Astrocyte (in vitro differentiated cells and primary cell): ENCODE measurements at regions not wholly inside any gene's neighbourhood (a gene's known extent, or its start where the extent isn't known, plus 50 kb on each side); places are given as distances from the start of the nearest gene placed in this dataset.

ENCODE experiments used
- DNase-seq: peaks from one replicate; pipeline ENCODE4 v3.0.0-alpha.2; 2010; ENCODE audit warnings: low read depth
- FAIRE-seq: peaks from 2 replicates; lab custom pipeline; 2011; peaks lifted over from hg19 to GRCh38; lab: Jason Lieb, UNC
- H2AFZ ChIP-seq: 2 replicates; pipeline ENCODE4 v1.6.0; 2012; ENCODE audit warnings: low read depth, low read length, inconsistent platforms
- H3K27ac ChIP-seq: 2 replicates; pipeline ENCODE4 v1.5.1; 2011; ENCODE audit warnings: low read depth, low read length, inconsistent platforms
- H3K27me3 ChIP-seq: 2 replicates; pipeline ENCODE4 v1.6.0; 2011; ENCODE audit warnings: low read length, inconsistent platforms; ENCODE audit not compliant: insufficient read depth
- H3K36me3 ChIP-seq: 2 replicates; pipeline ENCODE4 v1.5.1; 2011; ENCODE audit warnings: low read length, inconsistent platforms; ENCODE audit not compliant: insufficient read depth
- H3K4me1 ChIP-seq: 2 replicates; pipeline ENCODE4 v1.5.1; 2011; ENCODE audit warnings: low read length, inconsistent platforms; ENCODE audit not compliant: insufficient read depth
- H3K4me2 ChIP-seq: 2 replicates; pipeline ENCODE4 v1.6.0; 2012; ENCODE audit warnings: low read length, inconsistent platforms
- H3K4me3 ChIP-seq: 2 replicates; pipeline ENCODE4 v1.5.1; 2011; ENCODE audit warnings: low read depth, mild to moderate bottlenecking, low read length, inconsistent platforms; ENCODE audit not compliant: insufficient read depth
- H3K79me2 ChIP-seq: 2 replicates; pipeline ENCODE4 v1.6.0; 2012; ENCODE audit warnings: mild to moderate bottlenecking, low read length, inconsistent platforms; ENCODE audit not compliant: insufficient read depth
- H3K9ac ChIP-seq: 2 replicates; pipeline ENCODE4 v1.6.0; 2012; ENCODE audit warnings: mild to moderate bottlenecking, low read length, inconsistent platforms
- H3K9me3 ChIP-seq: 2 replicates; pipeline ENCODE4 v1.5.1; 2012; ENCODE audit warnings: low read depth, mild to moderate bottlenecking, low read length, inconsistent platforms; ENCODE audit not compliant: insufficient read depth
- H4K20me1 ChIP-seq: 2 replicates; pipeline ENCODE4 v1.6.0; 2012; ENCODE audit warnings: low read length, inconsistent platforms; ENCODE audit not compliant: insufficient read depth
- H3K27ac Mint-ChIP-seq: one replicate; pipeline ENCODE4 v1.8.0; 2021; ENCODE audit warnings: mild to moderate bottlenecking, mixed read lengths; ENCODE audit not compliant: unreplicated experiment
- H3K27me3 Mint-ChIP-seq: one replicate; pipeline ENCODE4 v1.8.0; 2021; ENCODE audit warnings: low read depth, mixed read lengths; ENCODE audit not compliant: unreplicated experiment
- H3K36me3 Mint-ChIP-seq: one replicate; pipeline ENCODE4 v1.8.0; 2021; ENCODE audit warnings: low read depth, mixed read lengths; ENCODE audit not compliant: unreplicated experiment
- H3K4me1 Mint-ChIP-seq: one replicate; pipeline ENCODE4 v1.8.0; 2021; ENCODE audit warnings: low read depth, mixed read lengths; ENCODE audit not compliant: unreplicated experiment
- H3K4me3 Mint-ChIP-seq: one replicate; pipeline ENCODE4 v1.8.0; 2021; ENCODE audit warnings: mild to moderate bottlenecking, moderate library complexity, mixed read lengths; ENCODE audit not compliant: unreplicated experiment
- H3K9me3 Mint-ChIP-seq: one replicate; pipeline ENCODE4 v1.8.0; 2021; ENCODE audit warnings: mild to moderate bottlenecking, mixed read lengths; ENCODE audit not compliant: unreplicated experiment
- CTCF ChIP-seq: IDR thresholded peaks from 2 replicates; pipeline ENCODE4 v1.5.1; 2011; ENCODE audit warnings: low read depth, mild to moderate bottlenecking, inconsistent platforms, low read length, moderate library complexity; ENCODE audit not compliant: insufficient read depth
- EZH2 ChIP-seq: IDR thresholded peaks from 2 replicates; pipeline ENCODE4 v1.6.1; 2012; ENCODE audit warnings: mild to moderate bottlenecking, low read length, inconsistent platforms; ENCODE audit not compliant: insufficient read depth

- peaks cover 18% of the 10 kb centered on the region for H3K4me1 Mint-ChIP-seq
- no peaks in the 10 kb centered on the region for H3K27me3 Mint-ChIP-seq
These were observed 1936.8 kb upstream of the SEL1L start for GRCh38 chr14:83470466-83470865.

GRCh38 chr14:83470959-83471695 is 1937.5 kb upstream of the SEL1L start:
- Mint-ChIP-seq H3K36me3 (no peaks in the 10 kb centered on the region), H3K9me3 (no peaks in the 10 kb centered on the region), H3K4me3 (no peak overlapping the region), H3K4me1 (peaks cover 18% of the 10 kb centered on the region), H3K27me3 (no peaks in the 10 kb centered on the region), H3K27ac (no peak overlapping the region)
- Histone ChIP-seq H3K27me3 (no peaks in the 10 kb centered on the region), H4K20me1 (no peaks in the 10 kb centered on the region), H2AFZ (no peak overlapping the region), H3K4me2 (no peak overlapping the region), H3K79me2 (no peaks in the 10 kb centered on the region), H3K4me3 (no peak overlapping the region), H3K4me1 (no peaks in the 10 kb centered on the region), H3K9ac (no peak overlapping the region), H3K36me3 (no peaks in the 10 kb centered on the region), H3K27ac (no peak overlapping the region), H3K9me3 (no peaks in the 10 kb centered on the region)
- DNase-seq (no peak), FAIRE-seq (no peak)
- TF ChIP-seq CTCF, result no peak
- TF ChIP-seq EZH2, result no peak

More at GRCh38 chr14:83470466-83470865, 1936.8 kb upstream of the SEL1L start:
- no peak overlapping the region for H3K4me3 Mint-ChIP-seq
- Histone ChIP-seq H3K36me3 (no peaks in the 10 kb centered on the region), H3K9ac (no peak overlapping the region), H3K27me3 (no peaks in the 10 kb centered on the region), H3K9me3 (no peaks in the 10 kb centered on the region), H4K20me1 (no peaks in the 10 kb centered on the region), H3K79me2 (no peaks in the 10 kb centered on the region), H3K4me1 (no peaks in the 10 kb centered on the region), H3K4me3 (no peak overlapping the region), H3K4me2 (no peak overlapping the region), H3K27ac (no peak overlapping the region), H2AFZ (no peak overlapping the region)
- no peak for TF ChIP-seq CTCF
- FAIRE-seq (no peak), DNase-seq (no peak)
- no peak overlapping the region for H3K27ac Mint-ChIP-seq
- no peaks in the 10 kb centered on the region for H3K36me3 Mint-ChIP-seq
- H3K9me3 Mint-ChIP-seq, result no peaks in the 10 kb centered on the region
